Thoracic aorta (tissue), 2 donors: ENCODE measurements at regions not wholly inside any gene's neighbourhood (a gene's known extent, or its start where the extent isn't known, plus 50 kb on each side); places are given as distances from the start of the nearest gene placed in this dataset.

Source experiments
- ATAC-seq: fragments of 150-250 bp; one replicate; pipeline ENCODE4 v1.8.0; 2017; ENCODE audit warnings: low read depth; ENCODE audit not compliant: insufficient number of reproducible peaks, low FRiP score
- DNase-seq: peaks from one replicate; pipeline ENCODE4 v3.0.0-alpha.2; 2020; ENCODE audit warnings: low spot score
- H3K27ac ChIP-seq, 2 donors: fragments of 200-600 bp; sonication (generic); 1 replicate in 1 of 2; 2 replicates in 1 of 2; pipeline ENCODE4 v1.5.1; 2016; ENCODE audit warnings: mild to moderate bottlenecking in 2 of 2, moderate library complexity in 2 of 2
- H3K27me3 ChIP-seq: fragments of 200-600 bp; sonication (generic); replicated peaks from 2 replicates; pipeline ENCODE4 v1.6.0; 2016; ENCODE audit warnings: mild to moderate bottlenecking; ENCODE audit not compliant: insufficient read depth
- H3K36me3 ChIP-seq: fragments of 200-600 bp; sonication (generic); one replicate; pipeline ENCODE4 v1.5.1; 2016
- H3K4me1 ChIP-seq, 2 donors: fragments of 200-600 bp; sonication (generic); 1 replicate in 1 of 2; 2 replicates in 1 of 2; pipeline versions ENCODE4 v1.5.1 to v1.6.0; 2016; ENCODE audit warnings: low read depth in 2 of 2, mild to moderate bottlenecking in 1 of 2; ENCODE audit not compliant: control insufficient read depth in 1 of 2
- H3K4me3 ChIP-seq: fragments of 200-600 bp; sonication (generic); 2 replicates; pipeline ENCODE4 v1.5.1; 2016; ENCODE audit warnings: mild to moderate bottlenecking
- H3K9me3 ChIP-seq: fragments of 200-600 bp; sonication (generic); 2 replicates; pipeline ENCODE4 v1.5.1; 2016
- CTCF ChIP-seq: fragments of 200-600 bp; sonication (generic); IDR thresholded peaks from one replicate; pipeline ENCODE4 v1.5.1; 2019; ENCODE audit warnings: antibody characterized with exemption

GRCh38 chr1:30572192-30572591 lies 151.2 kb downstream of the MATN1 start:
- Histone ChIP-seq H3K27ac (no peak overlapping the region), H3K4me1 (no peaks in the 10 kb centered on the region), H3K27me3 (no peaks in the 10 kb centered on the region), H3K4me3 (no peak overlapping the region), H3K36me3 (no peaks in the 10 kb centered on the region), H3K9me3 (no peaks in the 10 kb centered on the region)
- ATAC-seq, result no peak
- DNase-seq, result no peak
- no peak for TF ChIP-seq CTCF

- no peaks in the 10 kb centered on the region for H3K9me3 ChIP-seq
- ATAC-seq (no peak), DNase-seq (no peak)
- H3K27ac ChIP-seq, result no peak overlapping the region
- no peaks in the 10 kb centered on the region for H3K36me3 ChIP-seq
- H3K4me1 ChIP-seq, result no peaks in the 10 kb centered on the region
- H3K4me3 ChIP-seq, result no peak overlapping the region
- TF ChIP-seq CTCF, result no peak
- H3K27me3 ChIP-seq, result no peaks in the 10 kb centered on the region
Measured at GRCh38 chr1:30571380-30571779, 152.0 kb downstream of the MATN1 start.

- Histone ChIP-seq H3K4me1 (no peaks in the 10 kb centered on the region), H3K9me3 (no peaks in the 10 kb centered on the region), H3K4me3 (no peak overlapping the region), H3K27me3 (no peaks in the 10 kb centered on the region), H3K27ac (no peak overlapping the region), H3K36me3 (no peaks in the 10 kb centered on the region)
- TF ChIP-seq CTCF, result no peak
- no peak for ATAC-seq
- no peak for DNase-seq
Measured at GRCh38 chr1:30569384-30569783, 154.0 kb downstream of the MATN1 start.

GRCh38 chr1:30562559-30562958 lies 160.8 kb downstream of the MATN1 start:
- no peaks in the 10 kb centered on the region for H3K36me3 ChIP-seq

GRCh38 chr1:30551603-30552002 lies 171.8 kb downstream of the MATN1 start:
- no peaks in the 10 kb centered on the region for H3K4me1 ChIP-seq
- H3K4me3 ChIP-seq, result no peak overlapping the region
- no peaks in the 10 kb centered on the region for H3K36me3 ChIP-seq
- H3K9me3 ChIP-seq, result no peaks in the 10 kb centered on the region
- ATAC-seq (no peak), DNase-seq (no peak)
- no peak for TF ChIP-seq CTCF
- no peaks in the 10 kb centered on the region for H3K27me3 ChIP-seq
- no peak overlapping the region for H3K27ac ChIP-seq

More at GRCh38 chr1:30562559-30562958, 160.8 kb downstream of the MATN1 start:
- Histone ChIP-seq H3K9me3 (peaks cover 17% of the 10 kb centered on the region), H3K4me1 (no peaks in the 10 kb centered on the region), H3K27ac (no peak overlapping the region), H3K27me3 (no peaks in the 10 kb centered on the region), H3K4me3 (no peak overlapping the region)
- TF ChIP-seq CTCF, result no peak
- DNase-seq, result no peak
- no peak for ATAC-seq
